Activated naive CD4-positive, alpha-beta T cell treated with anti-CD3 and anti-CD28 coated beads, Interleukin-2, amount 50 U/mL, for 16 hours (primary cell): ENCODE measurements at regions not wholly inside any gene's neighbourhood (a gene's known extent, or its start where the extent isn't known, plus 50 kb on each side); places are given as distances from the start of the nearest gene placed in this dataset.
"Not testable (repeated sequence)": the region's sequence is repeated elsewhere in the genome, so short reads cannot be mapped to it uniquely, and the experiment has no call there.

Experiments
- DNase-seq: peaks from one replicate; pipeline ENCODE4 v3.0.0-alpha.2; 2020

DNA sequence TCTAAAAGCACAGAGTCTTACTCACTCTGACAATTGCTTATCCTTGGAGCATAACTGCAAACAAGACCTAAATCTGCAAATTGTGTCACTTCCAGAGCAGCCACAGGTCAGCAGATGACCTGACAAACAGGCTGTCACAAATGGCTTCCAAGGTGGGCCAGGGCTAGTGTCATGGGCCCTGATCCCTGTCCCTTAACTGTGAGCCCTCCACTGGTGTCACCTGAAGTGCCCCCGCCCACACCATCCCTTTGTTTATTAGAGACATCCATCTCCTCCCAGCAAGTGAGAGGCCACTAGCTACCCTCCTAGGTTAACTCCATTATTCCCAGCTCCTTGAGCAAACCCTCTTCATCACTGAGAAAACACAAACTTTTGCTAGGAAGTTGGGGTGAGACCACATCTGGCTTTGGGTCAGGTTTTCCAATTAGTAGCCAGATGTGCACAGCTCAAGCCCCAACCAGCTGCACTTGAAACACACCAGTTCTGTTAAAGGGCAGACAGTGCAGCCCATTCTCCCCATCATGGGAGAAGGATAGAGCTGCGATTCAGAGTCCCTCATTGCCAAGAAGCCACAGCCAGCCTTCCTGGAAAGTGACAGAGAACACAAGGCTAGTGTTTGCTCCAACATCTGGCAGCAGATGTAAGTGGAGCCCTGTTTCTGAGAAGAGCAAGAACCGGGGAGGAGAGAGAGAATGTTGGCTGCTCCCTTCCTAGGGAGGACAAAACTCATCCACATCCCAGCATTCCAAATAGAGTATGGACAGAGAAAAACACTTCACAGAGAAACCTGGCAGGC lies 75.7 kb upstream of the NANOS1 start:
- DNase-seq = no peak

DNA sequence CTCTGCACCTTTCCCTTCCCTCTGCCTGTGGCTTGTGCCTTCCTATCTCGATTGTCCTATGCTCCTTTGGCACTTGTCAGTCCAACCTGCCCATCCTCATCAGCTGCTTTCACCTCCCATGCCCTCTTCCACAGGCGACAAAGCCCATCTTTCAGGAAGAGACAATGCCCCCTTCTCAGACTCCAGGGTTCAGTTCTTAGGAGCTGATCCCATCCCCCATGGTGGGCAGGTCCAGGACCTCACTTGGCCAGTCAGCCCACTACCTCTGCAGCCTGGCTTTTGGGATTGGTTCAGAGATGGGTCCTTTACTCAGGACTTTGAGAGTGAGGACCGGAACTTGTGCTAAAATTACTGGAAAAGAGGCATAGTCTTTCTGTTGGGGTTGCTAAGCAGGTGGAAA lies 74.0 kb upstream of the NANOS1 start:
- DNase-seq = no peak

DNA sequence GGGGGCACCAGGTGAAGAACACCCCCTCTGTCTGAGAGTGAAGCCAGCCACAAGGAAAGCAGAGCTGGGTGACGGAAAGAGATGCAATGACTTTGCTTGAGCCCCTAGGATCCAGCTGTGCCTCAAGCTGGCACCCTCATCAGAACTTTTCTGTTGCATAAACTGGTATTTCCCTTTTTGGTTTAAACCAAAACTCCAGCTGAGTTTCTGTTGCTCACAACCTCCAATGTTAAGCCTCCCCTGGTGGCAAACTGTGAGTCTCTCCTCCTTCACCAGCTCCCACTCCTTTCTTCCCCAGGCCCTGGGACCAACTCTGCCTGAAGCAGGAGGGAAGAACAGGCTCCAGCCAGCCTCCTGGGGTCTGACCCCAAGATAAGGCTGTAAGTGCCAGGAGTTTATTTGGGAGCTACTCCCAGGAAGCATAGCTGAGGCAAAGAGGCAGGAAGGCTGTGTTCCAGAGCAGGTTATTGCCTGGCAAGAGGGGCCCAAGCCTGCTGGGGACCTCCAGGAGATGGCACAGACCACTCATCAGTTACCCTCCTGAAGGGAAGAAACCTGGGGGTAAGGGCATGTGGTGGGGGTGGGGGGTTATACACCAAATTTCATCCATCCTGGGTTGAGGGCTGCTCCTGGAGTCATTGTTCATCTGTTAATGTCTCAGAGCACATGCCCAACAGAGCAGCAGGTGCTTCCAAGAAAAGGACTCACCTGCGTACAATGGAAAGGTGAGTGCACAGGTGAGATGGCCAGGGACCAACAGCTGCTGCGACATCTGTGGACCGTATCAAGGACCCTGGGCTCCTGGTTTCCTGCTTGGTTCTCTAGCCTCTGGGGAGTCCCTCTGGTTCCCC lies 73.3 kb upstream of the NANOS1 start:
- no peak for DNase-seq

- no peak for DNase-seq
These were observed 72.6 kb upstream of the NANOS1 start for GRCh38 chr10:118956802-118957442.

GRCh38 chr10:118957443-118957825 lies 72.1 kb upstream of the NANOS1 start:
- DNase-seq = no peak

GRCh38 chr10:118957966-118958365 lies 71.5 kb upstream of the NANOS1 start:
- no peak for DNase-seq

GRCh38 chr10:118958559-118958958 lies 71.0 kb upstream of the NANOS1 start:
- DNase-seq = no peak

DNA sequence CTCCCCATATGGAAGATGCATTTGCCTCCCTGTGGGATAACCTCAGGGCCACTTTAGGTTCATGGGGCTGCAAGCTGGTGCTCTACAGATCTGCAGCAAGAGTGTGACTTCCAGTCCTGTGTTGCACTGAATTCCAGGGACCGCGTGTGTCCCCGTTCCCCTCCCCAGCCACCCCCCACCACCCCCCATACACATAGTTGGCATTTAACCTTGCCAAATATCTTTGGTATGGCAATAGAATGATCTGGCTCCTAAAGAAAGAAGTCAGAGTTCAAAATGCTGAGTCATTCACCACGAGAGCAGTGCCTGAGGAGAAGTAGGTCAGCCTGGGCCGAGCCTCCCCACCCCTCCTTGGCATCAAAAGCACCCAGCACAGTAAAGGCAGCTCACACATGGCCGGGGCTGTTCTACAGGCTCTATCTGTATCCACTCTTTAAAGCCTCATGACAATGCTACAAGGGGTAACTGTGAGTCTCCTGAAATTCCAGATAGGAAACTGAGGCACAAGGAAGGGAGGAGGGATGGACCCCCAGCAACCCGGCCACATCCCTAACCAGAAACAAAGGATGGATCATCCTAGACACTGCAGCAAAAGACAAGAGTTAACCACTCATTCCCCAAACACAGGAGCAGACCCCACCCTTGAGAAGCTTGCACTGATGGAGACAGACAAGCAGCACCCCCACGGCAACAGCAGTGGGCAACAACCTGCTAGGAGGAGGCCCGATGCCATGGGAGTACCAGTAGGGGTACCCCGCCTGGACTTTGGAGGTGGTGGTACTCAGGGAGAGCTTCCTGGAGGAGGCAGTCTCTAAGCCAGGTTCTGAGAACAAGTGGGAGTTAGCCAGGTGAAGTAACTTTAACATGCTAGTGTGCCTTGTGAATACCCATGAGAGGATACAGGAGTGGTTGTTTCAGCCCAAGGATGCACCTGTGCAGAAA lies 70.3 kb upstream of the NANOS1 start:
- DNase-seq = no peak

DNA sequence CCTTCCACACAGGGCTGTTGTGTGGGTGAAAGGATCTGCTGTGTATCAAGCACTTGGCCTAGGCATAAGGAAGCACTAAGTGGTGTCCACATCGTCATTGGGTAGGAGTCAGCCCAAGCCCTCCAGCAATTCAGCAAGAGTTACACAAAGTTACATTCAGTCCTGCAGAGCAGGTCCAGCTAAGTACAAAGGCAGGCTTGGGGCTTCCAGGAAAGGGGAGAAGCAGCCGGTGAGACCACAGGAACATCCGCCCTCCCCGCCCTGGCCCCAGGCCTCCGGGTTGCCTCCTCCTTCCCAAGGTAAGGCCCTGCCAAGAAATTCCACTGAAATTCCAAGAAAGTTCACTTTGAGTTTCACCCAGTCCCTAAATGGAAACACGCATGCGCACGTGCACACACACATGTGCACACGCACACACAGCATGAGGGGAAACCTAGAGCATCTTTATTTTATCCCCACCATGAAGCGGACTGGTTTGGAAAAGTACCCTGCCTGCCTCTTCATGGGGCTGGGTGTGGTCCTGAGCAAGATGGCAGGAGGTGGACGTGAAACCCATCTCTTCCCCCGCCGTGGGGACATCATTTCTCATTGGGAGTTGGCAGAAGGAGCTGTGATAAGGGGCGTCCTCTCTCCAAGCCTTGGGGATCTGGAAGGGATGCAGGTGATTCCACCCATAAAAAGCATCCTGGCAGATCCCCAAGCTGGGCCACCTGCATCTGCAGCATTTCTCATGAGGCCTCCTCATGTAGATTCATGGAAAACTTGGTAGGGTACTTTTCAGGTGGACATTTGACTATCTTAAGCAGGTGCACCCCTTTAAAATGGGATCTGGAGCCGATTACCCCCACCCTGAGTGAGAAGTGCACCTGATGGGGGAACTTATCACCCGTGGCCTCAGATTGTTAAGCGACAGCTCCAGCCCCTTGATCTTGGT lies 69.1 kb upstream of the NANOS1 start:
- no peak for DNase-seq

- DNase-seq = no peak
These were observed 68.1 kb upstream of the NANOS1 start for GRCh38 chr10:118961436-118961835.

- DNase-seq = not testable (repeated sequence)
These were observed 67.1 kb upstream of the NANOS1 start for GRCh38 chr10:118962331-118962868.

- no peak for DNase-seq
These were observed 66.2 kb upstream of the NANOS1 start for GRCh38 chr10:118963341-118963740.

DNA sequence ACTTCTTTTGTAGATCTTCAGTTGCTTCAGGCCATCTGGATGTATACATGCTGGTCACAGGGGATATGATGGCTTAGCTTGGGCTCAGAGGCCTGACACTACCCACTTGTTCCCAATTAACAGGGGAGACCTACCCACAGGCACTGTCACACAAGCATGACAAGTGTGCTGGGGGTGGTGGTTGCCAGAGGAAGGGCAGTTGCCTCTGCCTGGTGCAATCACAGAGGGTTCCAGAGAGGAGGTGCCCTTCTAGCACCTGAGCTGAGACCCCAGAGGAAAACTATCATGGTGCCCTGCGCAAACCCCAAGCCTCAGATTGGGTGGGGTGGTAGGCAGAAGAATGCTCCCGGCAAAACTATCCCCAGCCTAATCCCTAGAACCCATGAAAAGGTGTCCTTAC lies 65.6 kb upstream of the NANOS1 start:
- DNase-seq = no peak

DNA sequence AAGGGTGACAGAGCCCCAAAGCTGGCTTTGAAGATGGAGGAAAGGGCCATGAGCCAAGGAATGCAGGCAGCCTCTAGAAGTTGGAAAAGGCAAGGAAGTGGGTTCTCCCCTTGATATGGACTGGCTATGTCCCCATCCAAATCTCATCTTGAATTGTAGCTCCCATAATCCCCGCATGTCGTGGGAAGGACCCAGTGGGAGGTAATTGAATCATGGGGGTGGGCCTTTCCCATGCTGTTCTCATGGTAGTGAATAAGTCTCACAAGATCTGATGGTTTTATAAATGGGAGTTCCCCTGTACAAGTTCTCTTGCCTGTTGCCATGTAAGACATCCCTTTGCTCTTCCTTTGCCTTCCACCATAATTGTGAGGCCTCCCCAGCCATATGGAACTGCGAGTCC lies 65.0 kb upstream of the NANOS1 start:
- not testable (repeated sequence) for DNase-seq

DNA sequence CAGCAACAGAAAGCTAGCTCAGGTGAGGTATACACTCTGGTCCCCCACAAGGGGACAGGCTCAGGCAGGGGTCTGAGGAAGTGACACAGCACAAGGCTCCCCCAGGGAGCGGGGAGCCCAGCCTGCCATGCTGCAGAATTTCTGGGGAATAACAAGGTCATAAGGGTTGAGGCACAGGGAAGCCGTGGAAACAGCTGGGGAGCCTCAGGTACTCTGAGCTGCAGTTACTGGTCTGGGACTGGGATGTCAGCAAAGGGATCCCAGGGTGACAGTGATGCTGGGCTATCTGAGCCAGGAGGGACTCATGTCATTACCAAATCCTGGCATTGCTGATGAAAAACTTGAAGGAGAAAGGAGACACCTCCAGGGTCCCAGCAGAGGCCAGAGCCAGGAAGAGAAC lies 64.4 kb upstream of the NANOS1 start:
- no peak for DNase-seq

- DNase-seq = no peak
These were observed 63.9 kb upstream of the NANOS1 start for GRCh38 chr10:118965645-118966044.

DNA sequence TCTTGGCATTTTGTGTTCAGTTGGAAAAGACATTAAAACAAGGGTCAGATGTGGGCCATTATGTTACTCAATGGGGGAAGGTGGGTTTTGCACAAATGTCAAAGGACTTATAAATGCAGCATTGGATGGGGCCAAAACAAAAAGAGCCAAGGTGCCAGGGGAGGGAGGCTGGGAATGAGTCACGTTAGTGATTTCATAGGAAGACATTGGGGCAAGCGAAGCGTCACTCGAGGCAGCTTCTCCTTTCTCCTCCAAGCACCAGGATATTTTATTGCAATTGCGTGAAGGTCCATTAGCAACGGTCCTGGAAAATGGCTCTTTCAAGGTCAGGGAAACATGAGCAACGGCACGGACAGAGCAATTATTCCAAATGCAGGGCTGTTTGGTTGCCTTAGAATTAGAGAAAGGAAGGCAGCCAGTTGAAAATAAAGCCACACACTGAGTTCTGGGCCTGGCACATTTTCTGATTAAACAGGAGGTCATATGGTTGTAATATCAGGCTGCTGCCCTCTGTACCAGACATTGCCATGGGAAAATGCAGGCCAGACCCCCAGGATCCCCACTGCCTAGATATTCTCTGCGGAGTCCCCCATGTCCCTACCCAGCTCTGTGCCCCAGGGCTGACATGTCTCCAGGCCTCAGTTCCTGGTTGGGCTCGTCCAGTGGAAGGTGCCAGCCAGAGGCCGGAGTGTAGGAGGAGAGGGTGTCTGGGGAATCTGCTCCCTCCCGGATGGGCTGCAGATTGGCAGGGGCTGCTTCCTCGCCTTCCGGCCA lies 63.3 kb upstream of the NANOS1 start:
- DNase-seq = no peak

- DNase-seq = no peak
These were observed 62.7 kb upstream of the NANOS1 start for GRCh38 chr10:118966850-118967125.

GRCh38 chr10:118967160-118967559 lies 62.4 kb upstream of the NANOS1 start:
- no peak for DNase-seq

DNA sequence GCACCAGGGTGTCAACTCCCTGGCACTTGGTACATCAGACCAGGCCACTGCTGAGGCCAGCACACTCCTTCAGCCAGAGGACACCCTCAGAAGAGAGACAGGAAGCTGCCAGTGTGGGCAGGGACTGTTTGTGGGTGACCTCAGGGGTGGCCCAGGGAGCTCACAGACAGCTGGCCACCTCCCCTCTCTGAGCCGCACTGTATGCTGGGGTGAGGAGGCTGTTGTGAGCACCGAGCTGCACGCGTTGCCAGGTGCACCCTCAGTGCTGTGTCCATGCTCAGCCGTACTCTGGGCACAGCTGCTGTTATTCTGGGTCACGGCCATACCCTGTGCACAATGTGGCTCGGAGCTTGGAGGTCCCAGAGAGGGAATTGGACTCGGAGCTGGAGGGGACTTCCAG lies 61.5 kb upstream of the NANOS1 start:
- DNase-seq = no peak

DNA sequence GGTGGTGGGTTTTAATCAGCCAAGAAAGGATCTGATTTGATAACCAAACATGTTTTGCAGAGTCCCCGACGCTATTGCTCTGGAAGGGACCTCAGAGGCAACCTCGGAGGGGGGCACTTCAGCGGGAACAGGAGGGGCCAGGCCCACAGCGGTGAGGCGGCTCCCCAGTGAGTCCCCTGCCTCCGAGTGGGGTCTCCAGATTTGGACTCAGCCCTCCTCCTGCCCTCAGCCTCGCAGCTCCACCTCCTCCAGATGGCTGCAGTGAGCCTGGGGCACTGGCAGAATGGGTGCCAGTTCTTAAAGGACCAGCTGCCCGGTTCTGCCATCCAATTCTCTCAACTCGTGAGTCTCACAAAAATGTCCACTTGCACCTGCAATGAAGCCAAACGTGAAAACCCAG lies 61.0 kb upstream of the NANOS1 start:
- DNase-seq = no peak
